ENCODE measurements at regions not wholly inside any gene's neighbourhood (a gene's known extent, or its start where the extent isn't known, plus 50 kb on each side); places are given as distances from the start of the nearest gene placed in this dataset.
A peak's percentile ranks its signal among the peaks of the same experiment; 100 is the strongest.

- in situ Hi-C loops (cut with HindIII; ENCODE audit: low pct_unique_long_range_greater_than_20kb, low sequenced_read_pairs) = no loop called here
- peak; percentile 1 for DNase-seq (ENCODE audit: low read depth, low spot score)
These were observed 125.1 kb upstream of the HS3ST5 start for GRCh38 chr6:114467931-114468330.

- no peak for DNase-seq (ENCODE audit: low read depth, low spot score)
- in situ Hi-C loops (cut with HindIII; ENCODE audit: low pct_unique_long_range_greater_than_20kb, low sequenced_read_pairs) = no loop called here
These were observed 122.7 kb upstream of the HS3ST5 start for GRCh38 chr6:114465511-114465910.

- in situ Hi-C loops (cut with HindIII; ENCODE audit: low pct_unique_long_range_greater_than_20kb, low sequenced_read_pairs) = no loop called here
- no peak for DNase-seq (ENCODE audit: low read depth, low spot score)
These were observed 111.0 kb upstream of the HS3ST5 start for GRCh38 chr6:114453737-114454276.

GRCh38 chr6:114452785-114453401, 110.1 kb upstream of the HS3ST5 start:
- DNase-seq (ENCODE audit: low read depth, low spot score) = no peak
- in situ Hi-C loops (cut with HindIII; ENCODE audit: low pct_unique_long_range_greater_than_20kb, low sequenced_read_pairs) = no loop called here

- in situ Hi-C loops (cut with HindIII; ENCODE audit: low pct_unique_long_range_greater_than_20kb, low sequenced_read_pairs) = no loop called here
- no peak for DNase-seq (ENCODE audit: low read depth, low spot score)
These were observed 107.8 kb upstream of the HS3ST5 start for GRCh38 chr6:114450631-114451030.

- no peak for DNase-seq (ENCODE audit: low read depth, low spot score)
- in situ Hi-C loops (cut with HindIII; ENCODE audit: low pct_unique_long_range_greater_than_20kb, low sequenced_read_pairs) = no loop called here
These were observed 106.8 kb upstream of the HS3ST5 start for GRCh38 chr6:114449659-114450058.

- DNase-seq (ENCODE audit: low read depth, low spot score) = no peak
These were observed 103.5 kb upstream of the HS3ST5 start for GRCh38 chr6:114446342-114446741.

GRCh38 chr6:114445846-114446245, 103.0 kb upstream of the HS3ST5 start:
- DNase-seq (ENCODE audit: low read depth, low spot score) = no peak
- in situ Hi-C loops (cut with HindIII; ENCODE audit: low pct_unique_long_range_greater_than_20kb, low sequenced_read_pairs) = no loop called here

More at GRCh38 chr6:114446342-114446741, 103.5 kb upstream of the HS3ST5 start:
- in situ Hi-C loops (cut with HindIII; ENCODE audit: low pct_unique_long_range_greater_than_20kb, low sequenced_read_pairs) = no loop called here

- DNase-seq (ENCODE audit: low read depth, low spot score) = no peak
- in situ Hi-C loops (cut with HindIII; ENCODE audit: low pct_unique_long_range_greater_than_20kb, low sequenced_read_pairs) = no loop called here
These were observed 96.6 kb upstream of the HS3ST5 start for GRCh38 chr6:114439411-114439810.

- DNase-seq (ENCODE audit: low read depth, low spot score) = no peak
- in situ Hi-C loops (cut with HindIII; ENCODE audit: low pct_unique_long_range_greater_than_20kb, low sequenced_read_pairs) = no loop called here
These were observed 94.4 kb upstream of the HS3ST5 start for GRCh38 chr6:114437235-114437634.

- DNase-seq (ENCODE audit: low read depth, low spot score) = no peak
- in situ Hi-C loops (cut with HindIII; ENCODE audit: low pct_unique_long_range_greater_than_20kb, low sequenced_read_pairs) = no loop called here
These were observed 93.9 kb upstream of the HS3ST5 start for GRCh38 chr6:114436691-114437090.

GRCh38 chr6:114435985-114436384, 93.2 kb upstream of the HS3ST5 start:
- no peak for DNase-seq (ENCODE audit: low read depth, low spot score)
- in situ Hi-C loops (cut with HindIII; ENCODE audit: low pct_unique_long_range_greater_than_20kb, low sequenced_read_pairs) = no loop called here

- peak; percentile 6 for DNase-seq (ENCODE audit: low read depth, low spot score)
- in situ Hi-C loops (cut with HindIII; ENCODE audit: low pct_unique_long_range_greater_than_20kb, low sequenced_read_pairs) = no loop called here
These were observed 89.6 kb upstream of the HS3ST5 start for GRCh38 chr6:114432400-114432799.

GRCh38 chr6:114431641-114432040, 88.8 kb upstream of the HS3ST5 start:
- no peak for DNase-seq (ENCODE audit: low read depth, low spot score)
- in situ Hi-C loops (cut with HindIII; ENCODE audit: low pct_unique_long_range_greater_than_20kb, low sequenced_read_pairs) = no loop called here

GRCh38 chr6:114430534-114431124, 87.8 kb upstream of the HS3ST5 start:
- in situ Hi-C loops (cut with HindIII; ENCODE audit: low pct_unique_long_range_greater_than_20kb, low sequenced_read_pairs) = no loop called here
- DNase-seq (ENCODE audit: low read depth, low spot score) = peak; percentile 55

- no peak for DNase-seq (ENCODE audit: low read depth, low spot score)
- in situ Hi-C loops (cut with HindIII; ENCODE audit: low pct_unique_long_range_greater_than_20kb, low sequenced_read_pairs) = no loop called here
These were observed 85.5 kb upstream of the HS3ST5 start for GRCh38 chr6:114428341-114428740.

- no peak for DNase-seq (ENCODE audit: low read depth, low spot score)
- in situ Hi-C loops (cut with HindIII; ENCODE audit: low pct_unique_long_range_greater_than_20kb, low sequenced_read_pairs) = no loop called here
These were observed 78.4 kb upstream of the HS3ST5 start for GRCh38 chr6:114421199-114421598.

GRCh38 chr6:114419175-114419574, 76.4 kb upstream of the HS3ST5 start:
- peak; percentile 30 for DNase-seq (ENCODE audit: low read depth, low spot score)
- in situ Hi-C loops (cut with HindIII; ENCODE audit: low pct_unique_long_range_greater_than_20kb, low sequenced_read_pairs) = no loop called here

GRCh38 chr6:114418304-114418972, 75.6 kb upstream of the HS3ST5 start:
- in situ Hi-C loops (cut with HindIII; ENCODE audit: low pct_unique_long_range_greater_than_20kb, low sequenced_read_pairs) = no loop called here
- DNase-seq (ENCODE audit: low read depth, low spot score) = no peak

Measured in SK-MEL-5 (cell line).